Mesothelial cell of epicardium (in vitro differentiated cells): ENCODE measurements at regions not wholly inside any gene's neighbourhood (a gene's known extent, or its start where the extent isn't known, plus 50 kb on each side); places are given as distances from the start of the nearest gene placed in this dataset.
A peak's percentile ranks its signal among the peaks of the same experiment; 100 is the strongest.

Source experiments
- DNase-seq, 2 experiments: peaks; one replicate each; pipeline ENCODE4 v3.0.0; 2021; ENCODE audit warnings: low spot score in 2 of 2; ENCODE audit not compliant: unreplicated experiment in 2 of 2
- H3K27ac Mint-ChIP-seq: 2 replicates; pipeline ENCODE4 v1.8.0; 2021; ENCODE audit warnings: mixed read lengths
- H3K27me3 Mint-ChIP-seq: 2 replicates; pipeline ENCODE4 v1.8.0; 2021; ENCODE audit warnings: low read depth, mixed read lengths
- H3K36me3 Mint-ChIP-seq: 2 replicates; pipeline ENCODE4 v1.8.0; 2021; ENCODE audit warnings: mixed read lengths
- H3K4me1 Mint-ChIP-seq: 2 replicates; pipeline ENCODE4 v1.8.0; 2021; ENCODE audit warnings: mixed read lengths
- H3K4me3 Mint-ChIP-seq: 2 replicates; pipeline ENCODE4 v1.8.0; 2021; ENCODE audit warnings: mild to moderate bottlenecking, moderate library complexity, mixed read lengths
- H3K9me3 Mint-ChIP-seq: 2 replicates; pipeline ENCODE4 v1.8.0; 2021; ENCODE audit warnings: mixed read lengths
- TF ChIP-seq, protein P1 (sequence below): fragments of 200-600 bp; sonication (generic); IDR thresholded peaks from one replicate; pipeline ENCODE4 v1.5.0; 2021; ENCODE audit warnings: antibody characterized with exemption; ENCODE audit not compliant: unreplicated experiment

DNA sequence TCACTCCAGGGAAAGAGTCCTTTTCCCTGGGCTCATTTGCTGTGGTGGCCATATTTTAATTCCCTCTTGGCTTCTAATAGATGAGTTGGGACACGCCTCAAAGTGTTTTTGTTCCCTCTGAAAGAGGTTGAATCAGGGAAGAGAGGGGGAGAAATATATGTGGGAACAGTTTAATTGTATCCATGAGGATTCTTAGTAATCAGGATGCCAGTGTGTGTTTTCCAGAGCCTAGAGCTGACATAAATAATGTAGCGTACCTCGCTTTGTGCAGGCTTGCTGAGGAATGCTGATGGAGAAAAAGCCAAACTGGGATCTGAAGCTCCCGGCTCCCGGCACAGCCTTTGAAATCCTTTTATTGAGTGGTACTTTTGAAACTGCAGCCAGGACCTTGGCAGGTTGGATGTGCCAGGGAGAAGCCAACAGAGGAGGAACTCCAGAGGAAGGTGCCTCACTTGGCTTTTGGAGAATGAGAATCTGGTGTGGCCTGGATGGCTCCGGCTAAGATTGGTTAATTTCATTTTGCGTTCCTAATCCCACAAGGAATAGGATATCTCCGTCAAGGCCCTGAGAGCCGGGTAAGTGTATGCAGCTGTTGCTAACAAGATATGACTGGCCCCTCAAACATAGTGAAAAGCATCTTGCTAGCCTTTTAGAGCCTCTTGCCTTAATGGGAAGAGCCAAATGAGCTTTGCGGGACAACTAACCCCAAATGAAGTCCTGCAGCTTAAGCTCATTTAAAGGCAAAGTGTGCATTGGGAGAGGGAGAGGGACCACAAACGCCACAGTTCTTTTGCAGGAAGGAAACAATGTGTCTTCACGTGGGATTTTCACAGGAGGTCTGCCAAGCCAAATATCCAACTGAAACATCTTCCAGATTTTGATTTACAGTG, 471.1 kb upstream of the WWC1 start:
- Mint-ChIP-seq H3K27me3 (no peaks in the 10 kb centered on the region), H3K9me3 (no peaks in the 10 kb centered on the region), H3K36me3 (no peaks in the 10 kb centered on the region), H3K4me3 (no peak overlapping the region), H3K4me1 (peaks cover 18% of the 10 kb centered on the region), H3K27ac (peak overlapping the region; percentile 26)
- TF ChIP-seq, protein P1, sequence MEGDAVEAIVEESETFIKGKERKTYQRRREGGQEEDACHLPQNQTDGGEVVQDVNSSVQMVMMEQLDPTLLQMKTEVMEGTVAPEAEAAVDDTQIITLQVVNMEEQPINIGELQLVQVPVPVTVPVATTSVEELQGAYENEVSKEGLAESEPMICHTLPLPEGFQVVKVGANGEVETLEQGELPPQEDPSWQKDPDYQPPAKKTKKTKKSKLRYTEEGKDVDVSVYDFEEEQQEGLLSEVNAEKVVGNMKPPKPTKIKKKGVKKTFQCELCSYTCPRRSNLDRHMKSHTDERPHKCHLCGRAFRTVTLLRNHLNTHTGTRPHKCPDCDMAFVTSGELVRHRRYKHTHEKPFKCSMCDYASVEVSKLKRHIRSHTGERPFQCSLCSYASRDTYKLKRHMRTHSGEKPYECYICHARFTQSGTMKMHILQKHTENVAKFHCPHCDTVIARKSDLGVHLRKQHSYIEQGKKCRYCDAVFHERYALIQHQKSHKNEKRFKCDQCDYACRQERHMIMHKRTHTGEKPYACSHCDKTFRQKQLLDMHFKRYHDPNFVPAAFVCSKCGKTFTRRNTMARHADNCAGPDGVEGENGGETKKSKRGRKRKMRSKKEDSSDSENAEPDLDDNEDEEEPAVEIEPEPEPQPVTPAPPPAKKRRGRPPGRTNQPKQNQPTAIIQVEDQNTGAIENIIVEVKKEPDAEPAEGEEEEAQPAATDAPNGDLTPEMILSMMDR, result no peak
- no peak for DNase-seq

GRCh38 chr5:167821151-167821550, 470.3 kb upstream of the WWC1 start:
- no peak overlapping the region for H3K27ac Mint-ChIP-seq
- peaks cover 18% of the 10 kb centered on the region for H3K4me1 Mint-ChIP-seq

GRCh38 chr5:167821669-167822068, 469.8 kb upstream of the WWC1 start:
- peaks cover 18% of the 10 kb centered on the region for H3K4me1 Mint-ChIP-seq
- TF ChIP-seq, protein P1, result no peak
- no peak overlapping the region for H3K4me3 Mint-ChIP-seq

More at GRCh38 chr5:167821151-167821550, 470.3 kb upstream of the WWC1 start:
- no peaks in the 10 kb centered on the region for H3K27me3 Mint-ChIP-seq
- TF ChIP-seq, protein P1, result no peak
- H3K4me3 Mint-ChIP-seq, result no peak overlapping the region
- no peaks in the 10 kb centered on the region for H3K9me3 Mint-ChIP-seq
- H3K36me3 Mint-ChIP-seq, result no peaks in the 10 kb centered on the region
- DNase-seq, result no peak

GRCh38 chr5:167822241-167822640, 469.2 kb upstream of the WWC1 start:
- H3K4me1 Mint-ChIP-seq, result peaks cover 14% of the 10 kb centered on the region
- no peaks in the 10 kb centered on the region for H3K27me3 Mint-ChIP-seq
- no peaks in the 10 kb centered on the region for H3K36me3 Mint-ChIP-seq
- H3K9me3 Mint-ChIP-seq, result no peaks in the 10 kb centered on the region
- TF ChIP-seq, protein P1, result no peak
- no peak overlapping the region for H3K27ac Mint-ChIP-seq
- H3K4me3 Mint-ChIP-seq, result no peak overlapping the region
- no peak for DNase-seq

More at GRCh38 chr5:167821669-167822068, 469.8 kb upstream of the WWC1 start:
- no peak for DNase-seq
- Mint-ChIP-seq H3K36me3 (no peaks in the 10 kb centered on the region), H3K9me3 (no peaks in the 10 kb centered on the region), H3K27ac (no peak overlapping the region), H3K27me3 (no peaks in the 10 kb centered on the region)

DNA sequence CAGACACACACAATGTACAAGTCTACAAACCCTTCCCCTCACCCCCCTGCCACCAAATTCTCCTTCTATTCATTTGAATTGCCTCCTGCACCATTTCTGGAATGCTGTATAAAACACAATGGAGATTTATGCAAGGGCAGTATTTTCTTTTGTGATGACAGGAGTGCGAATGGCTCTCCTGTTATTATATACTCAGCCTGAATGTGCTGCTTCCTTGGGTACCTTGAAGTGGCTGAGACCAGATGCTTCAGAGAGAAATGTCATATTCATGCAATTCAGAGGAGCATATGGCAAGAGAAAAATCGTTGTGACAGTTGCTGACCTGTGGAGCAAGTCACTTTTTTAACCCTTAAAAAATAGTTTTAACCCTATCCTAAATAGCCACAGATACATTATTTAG, 468.0 kb upstream of the WWC1 start:
- no peak overlapping the region for H3K27ac Mint-ChIP-seq
- no peaks in the 10 kb centered on the region for H3K9me3 Mint-ChIP-seq
- no peak for DNase-seq

More for the DNA sequence above, 468.0 kb upstream of the WWC1 start:
- H3K4me1 Mint-ChIP-seq, result peaks cover 14% of the 10 kb centered on the region
- no peaks in the 10 kb centered on the region for H3K36me3 Mint-ChIP-seq
- H3K27me3 Mint-ChIP-seq, result no peaks in the 10 kb centered on the region
- no peak overlapping the region for H3K4me3 Mint-ChIP-seq
- TF ChIP-seq, protein P1, result no peak
